ENCODE measurements at regions not wholly inside any gene's neighbourhood (a gene's known extent, or its start where the extent isn't known, plus 50 kb on each side); places are given as distances from the start of the nearest gene placed in this dataset.
"Not testable (repeated sequence)": the region's sequence is repeated elsewhere in the genome, so short reads cannot be mapped to it uniquely, and the experiment has no call there.

GRCh38 chr6:154321-155092 lies 137.8 kb upstream of the DUSP22 start:
- whole genome bisulfite sequencing (ENCODE audit: insufficient coverage) = 69% methylated on average over 3 of the region's 9 CpGs
- ATAC-seq (replicated peaks in 1 of 4); POLR2A ChIA-PET: not testable (repeated sequence)

GRCh38 chr6:156010-156409 lies 136.3 kb upstream of the DUSP22 start:
- H3K27ac Mint-ChIP-seq = no peak overlapping the region
- 74% methylated on average over 5 of the region's 5 CpGs for WGBS (ENCODE audit: insufficient coverage)
- Histone ChIP-seq H3K27ac (ENCODE audit: low read length) (no peak overlapping the region), H3K4me3 (ENCODE audit: control insufficient read depth in 1 of 2, extremely low read depth in 1 of 2, low read length in 1 of 2) (no peak overlapping the region), H3K36me3 (ENCODE audit: control insufficient read depth in 2 of 2, extremely low read depth in 1 of 2, insufficient read depth in 1 of 2, low read length in 1 of 2) (no peaks in the 10 kb centered on the region), H3K9me3 (no peaks in the 10 kb centered on the region), H3K4me1 (ENCODE audit: control insufficient read depth in 1 of 2, extremely low read depth in 1 of 2, insufficient read depth in 2 of 2, low read length in 2 of 2) (no peaks in the 10 kb centered on the region), H3K27me3 (replicated peaks in 1 of 2; ENCODE audit: control insufficient read depth in 2 of 2, extremely low read depth in 1 of 2, insufficient read depth in 2 of 2, low read length in 1 of 2) (peaks cover 0 to 23% of the 10 kb centered on the region in 2 experiments)
- ATAC-seq (replicated peaks in 1 of 4) = no peak
- H3K9me3 Mint-ChIP-seq = no peaks in the 10 kb centered on the region
- no peak overlapping the region for H3K4me3 Mint-ChIP-seq
- ChIA-PET POLR2A (no interaction called here), CTCF (no interaction called here)
- no peak for DNase-seq
- peaks cover 30 to 56% of the 10 kb centered on the region in 2 donors for H3K27me3 Mint-ChIP-seq
- H3K4me1 Mint-ChIP-seq = peaks cover 0 to 5% (median 5%) of the 10 kb centered on the region in 3 donors
- no peaks in the 10 kb centered on the region for H3K36me3 Mint-ChIP-seq

More at GRCh38 chr6:154321-155092, 137.8 kb upstream of the DUSP22 start:
- not testable (repeated sequence) for H3K4me3 Mint-ChIP-seq; H3K9me3 Mint-ChIP-seq; H3K36me3 ChIP-seq (ENCODE audit: control insufficient read depth in 2 of 2, extremely low read depth in 1 of 2, insufficient read depth in 1 of 2, low read length in 1 of 2); DNase-seq; H3K4me1 Mint-ChIP-seq; H3K36me3 Mint-ChIP-seq; H3K4me3 ChIP-seq (ENCODE audit: control insufficient read depth in 1 of 2, extremely low read depth in 1 of 2, low read length in 1 of 2); H3K9me3 ChIP-seq; H3K4me1 ChIP-seq (ENCODE audit: control insufficient read depth in 1 of 2, extremely low read depth in 1 of 2, insufficient read depth in 2 of 2, low read length in 2 of 2); H3K27ac ChIP-seq (ENCODE audit: low read length); H3K27ac Mint-ChIP-seq
- peaks cover 23 to 51% of the 10 kb centered on the region in 2 donors for H3K27me3 Mint-ChIP-seq
- CTCF ChIA-PET = interaction anchor here in 1 of 2 donors (0.6 kb wide), 2 partner anchors 26 to 230 kb away, joined by 3 to 4 read pairs; no protein-coding TSS in a partner anchor
- H3K27me3 ChIP-seq (replicated peaks in 1 of 2; ENCODE audit: control insufficient read depth in 2 of 2, extremely low read depth in 1 of 2, insufficient read depth in 2 of 2, low read length in 1 of 2) = peaks cover 0 to 23% of the 10 kb centered on the region in 2 experiments

GRCh38 chr6:156441-157140 lies 135.7 kb upstream of the DUSP22 start:
- H3K36me3 ChIP-seq (ENCODE audit: control insufficient read depth in 2 of 2, extremely low read depth in 1 of 2, insufficient read depth in 1 of 2, low read length in 1 of 2); POLR2A ChIA-PET; H3K4me3 Mint-ChIP-seq; H3K9me3 Mint-ChIP-seq; H3K4me1 Mint-ChIP-seq; H3K9me3 ChIP-seq; DNase-seq; CTCF ChIA-PET; ATAC-seq (replicated peaks in 1 of 4); H3K4me3 ChIP-seq (ENCODE audit: control insufficient read depth in 1 of 2, extremely low read depth in 1 of 2, low read length in 1 of 2); H3K36me3 Mint-ChIP-seq; H3K4me1 ChIP-seq (ENCODE audit: control insufficient read depth in 1 of 2, extremely low read depth in 1 of 2, insufficient read depth in 2 of 2, low read length in 2 of 2); H3K27ac ChIP-seq (ENCODE audit: low read length): not testable (repeated sequence)
- H3K27ac Mint-ChIP-seq = peak overlapping the region in 1 of 2 donors; percentile 55
- no CpG with 5 or more reads among the region's 4 CpGs for WGBS (ENCODE audit: insufficient coverage)
- peaks cover 0 to 23% of the 10 kb centered on the region in 2 experiments for H3K27me3 ChIP-seq (replicated peaks in 1 of 2; ENCODE audit: control insufficient read depth in 2 of 2, extremely low read depth in 1 of 2, insufficient read depth in 2 of 2, low read length in 1 of 2)
- peaks cover 32 to 55% of the 10 kb centered on the region in 2 donors for H3K27me3 Mint-ChIP-seq

- H3K4me3 ChIP-seq (ENCODE audit: control insufficient read depth in 1 of 2, extremely low read depth in 1 of 2, low read length in 1 of 2); H3K27ac ChIP-seq (ENCODE audit: low read length); H3K9me3 Mint-ChIP-seq; POLR2A ChIA-PET; H3K9me3 ChIP-seq; H3K36me3 Mint-ChIP-seq; H3K36me3 ChIP-seq (ENCODE audit: control insufficient read depth in 2 of 2, extremely low read depth in 1 of 2, insufficient read depth in 1 of 2, low read length in 1 of 2); CTCF ChIA-PET; H3K4me1 Mint-ChIP-seq; ATAC-seq (replicated peaks in 1 of 4); H3K4me3 Mint-ChIP-seq; H3K4me1 ChIP-seq (ENCODE audit: control insufficient read depth in 1 of 2, extremely low read depth in 1 of 2, insufficient read depth in 2 of 2, low read length in 2 of 2): not testable (repeated sequence)
- WGBS (ENCODE audit: insufficient coverage) = no CpG with 5 or more reads among the region's 4 CpGs
- Mint-ChIP-seq H3K27ac (peak overlapping the region in 1 of 2 donors; percentile 55), H3K27me3 (peaks cover 32 to 50% of the 10 kb centered on the region in 2 donors)
- H3K27me3 ChIP-seq (replicated peaks in 1 of 2; ENCODE audit: control insufficient read depth in 2 of 2, extremely low read depth in 1 of 2, insufficient read depth in 2 of 2, low read length in 1 of 2) = peaks cover 0 to 23% of the 10 kb centered on the region in 2 experiments
- peak in 3 of 35 experiments; percentile 7 to 20 (median 13) for DNase-seq
Observed at GRCh38 chr6:157176-157575, 135.1 kb upstream of the DUSP22 start.

- DNase-seq; H3K4me1 Mint-ChIP-seq; H3K27ac ChIP-seq (ENCODE audit: low read length); ATAC-seq (replicated peaks in 1 of 4); H3K36me3 ChIP-seq (ENCODE audit: control insufficient read depth in 2 of 2, extremely low read depth in 1 of 2, insufficient read depth in 1 of 2, low read length in 1 of 2); H3K4me1 ChIP-seq (ENCODE audit: control insufficient read depth in 1 of 2, extremely low read depth in 1 of 2, insufficient read depth in 2 of 2, low read length in 2 of 2); H3K9me3 ChIP-seq; H3K4me3 ChIP-seq (ENCODE audit: control insufficient read depth in 1 of 2, extremely low read depth in 1 of 2, low read length in 1 of 2); H3K36me3 Mint-ChIP-seq; POLR2A ChIA-PET; CTCF ChIA-PET; H3K9me3 Mint-ChIP-seq; H3K27ac Mint-ChIP-seq; H3K4me3 Mint-ChIP-seq: not testable (repeated sequence)
- peaks cover 0 to 11% of the 10 kb centered on the region in 2 experiments for H3K27me3 ChIP-seq (replicated peaks in 1 of 2; ENCODE audit: control insufficient read depth in 2 of 2, extremely low read depth in 1 of 2, insufficient read depth in 2 of 2, low read length in 1 of 2)
- peaks cover 17 to 31% of the 10 kb centered on the region in 2 donors for H3K27me3 Mint-ChIP-seq
- WGBS (ENCODE audit: insufficient coverage) = no CpG with 5 or more reads among the region's 2 CpGs
Observed at GRCh38 chr6:161657-162056, 130.6 kb upstream of the DUSP22 start.

- Histone ChIP-seq H3K36me3 (ENCODE audit: control insufficient read depth in 2 of 2, extremely low read depth in 1 of 2, insufficient read depth in 1 of 2, low read length in 1 of 2) (no peaks in the 10 kb centered on the region), H3K9me3 (no peaks in the 10 kb centered on the region), H3K4me1 (ENCODE audit: control insufficient read depth in 1 of 2, extremely low read depth in 1 of 2, insufficient read depth in 2 of 2, low read length in 2 of 2) (no peaks in the 10 kb centered on the region), H3K4me3 (ENCODE audit: control insufficient read depth in 1 of 2, extremely low read depth in 1 of 2, low read length in 1 of 2) (no peak overlapping the region), H3K27ac (ENCODE audit: low read length) (no peak overlapping the region), H3K27me3 (replicated peaks in 1 of 2; ENCODE audit: control insufficient read depth in 2 of 2, extremely low read depth in 1 of 2, insufficient read depth in 2 of 2, low read length in 1 of 2) (no peaks in the 10 kb centered on the region)
- peaks cover 3 to 7% of the 10 kb centered on the region in 2 donors for H3K27me3 Mint-ChIP-seq
- ATAC-seq (replicated peaks in 1 of 4) (no peak), DNase-seq (no peak)
- 90% methylated on average over 3 of the region's 7 CpGs for WGBS (ENCODE audit: insufficient coverage)
- ChIA-PET POLR2A (no interaction called here), CTCF (no interaction called here)
- H3K4me3 Mint-ChIP-seq = no peak overlapping the region
- no peaks in the 10 kb centered on the region for H3K9me3 Mint-ChIP-seq
- no peaks in the 10 kb centered on the region for H3K4me1 Mint-ChIP-seq
- no peak overlapping the region for H3K27ac Mint-ChIP-seq
- H3K36me3 Mint-ChIP-seq = no peaks in the 10 kb centered on the region
Observed at GRCh38 chr6:164720-165119, 127.6 kb upstream of the DUSP22 start.

All from T-cell (primary cell).